ENCODE measurements at regions not wholly inside any gene's neighbourhood (a gene's known extent, or its start where the extent isn't known, plus 50 kb on each side); places are given as distances from the start of the nearest gene placed in this dataset.

GRCh38 chr16:82248677-82249076 lies 78.7 kb upstream of the MPHOSPH6 start:
- intact Hi-C loops (cut with micrococcal nuclease; ENCODE audit: unreplicated experiment) (no loop called here), in situ Hi-C loops (cut with HindIII; ENCODE audit: low pct_unique_long_range_greater_than_20kb, low sequenced_read_pairs) (no loop called here)
- Histone ChIP-seq H3K4me3 (ENCODE audit: low read depth in 2 of 2, low read length in 2 of 2) (no peak overlapping the region), H3K36me3 (ENCODE audit: control insufficient read depth, insufficient read depth, low read length) (no peaks in the 10 kb centered on the region), H3K27me3 (ENCODE audit: control insufficient read depth, insufficient read depth, low read length) (no peaks in the 10 kb centered on the region), H3K27ac (ENCODE audit: low read length) (no peak overlapping the region), H3K4me1 (ENCODE audit: control insufficient read depth, insufficient read depth, low read length) (no peaks in the 10 kb centered on the region), H3K9me3 (ENCODE audit: control insufficient read depth, insufficient read depth, low read depth, low read length) (no peaks in the 10 kb centered on the region)
- ATAC-seq (no peak), DNase-seq (ENCODE audit: low read depth, low spot score) (no peak)
- no TSS peak for BruUV-seq (replicated peaks)
- TF ChIP-seq TCF7L2 (IDR thresholded peaks at IDR 0.05; ENCODE audit: low read depth, low read length): no peak
- TF ChIP-seq REST (IDR thresholded peaks at IDR 0.05; ENCODE audit: insufficient read depth in 1 of 2, low read depth in 2 of 2, low read length in 1 of 2): no peak
- no peak for TF ChIP-seq SIN3A (IDR thresholded peaks at IDR 0.05; ENCODE audit: borderline replicate concordance, insufficient read depth, low read depth, low read length)
- TF ChIP-seq CTCF (IDR thresholded peaks at IDR 0.05): no peak
- TF ChIP-seq POLR2AphosphoS5 (IDR thresholded peaks at IDR 0.05; ENCODE audit: low read depth, low read length): no peak
- ChIA-PET CTCF (no interaction called here), POLR2A (no interaction called here)

- Histone ChIP-seq H3K4me1 (ENCODE audit: control insufficient read depth, insufficient read depth, low read length) (no peaks in the 10 kb centered on the region), H3K27ac (ENCODE audit: low read length) (no peak overlapping the region), H3K27me3 (ENCODE audit: control insufficient read depth, insufficient read depth, low read length) (no peaks in the 10 kb centered on the region), H3K36me3 (ENCODE audit: control insufficient read depth, insufficient read depth, low read length) (no peaks in the 10 kb centered on the region), H3K4me3 (ENCODE audit: low read depth in 2 of 2, low read length in 2 of 2) (no peak overlapping the region), H3K9me3 (ENCODE audit: control insufficient read depth, insufficient read depth, low read depth, low read length) (no peaks in the 10 kb centered on the region)
- ATAC-seq (no peak), DNase-seq (ENCODE audit: low read depth, low spot score) (no peak)
- in situ Hi-C loops (cut with HindIII; ENCODE audit: low pct_unique_long_range_greater_than_20kb, low sequenced_read_pairs) (no loop called here), intact Hi-C loops (cut with micrococcal nuclease; ENCODE audit: unreplicated experiment) (no loop called here)
- BruUV-seq (replicated peaks): no TSS peak
- ChIA-PET POLR2A (no interaction called here), CTCF (no interaction called here)
- TF ChIP-seq CTCF (IDR thresholded peaks at IDR 0.05) (no peak), POLR2AphosphoS5 (IDR thresholded peaks at IDR 0.05; ENCODE audit: low read depth, low read length) (no peak), TCF7L2 (IDR thresholded peaks at IDR 0.05; ENCODE audit: low read depth, low read length) (no peak), SIN3A (IDR thresholded peaks at IDR 0.05; ENCODE audit: borderline replicate concordance, insufficient read depth, low read depth, low read length) (no peak), REST (IDR thresholded peaks at IDR 0.05; ENCODE audit: insufficient read depth in 1 of 2, low read depth in 2 of 2, low read length in 1 of 2) (no peak)
Observed at GRCh38 chr16:82248012-82248656, 78.1 kb upstream of the MPHOSPH6 start.
